HG03575 (cell line): ENCODE measurements at regions not wholly inside any gene's neighbourhood (a gene's known extent, or its start where the extent isn't known, plus 50 kb on each side); places are given as distances from the start of the nearest gene placed in this dataset.
"Not testable (repeated sequence)": the region's sequence is repeated elsewhere in the genome, so short reads cannot be mapped to it uniquely, and the experiment has no call there.

Source experiments
- ATAC-seq: cut with Tn5 transposase; IDR thresholded peaks from one replicate; pipeline ENCODE4 v1.9.1; 2021; ENCODE audit not compliant: unreplicated experiment, insufficient number of reproducible peaks, low FRiP score; ENCODE audit errors: extremely low read depth

GRCh38 chr3:147655236-147655635 lies 246.1 kb downstream of the ZIC1 start:
- ATAC-seq: no peak

- ATAC-seq: no peak
Observed at GRCh38 chr3:147656023-147656422, 246.9 kb downstream of the ZIC1 start.

GRCh38 chr3:147661916-147662315 lies 252.8 kb downstream of the ZIC1 start:
- ATAC-seq: no peak

- no peak for ATAC-seq
Observed at GRCh38 chr3:147662705-147663104, 253.5 kb downstream of the ZIC1 start.

- no peak for ATAC-seq
Observed at GRCh38 chr3:147669077-147669476, 259.9 kb downstream of the ZIC1 start.

- no peak for ATAC-seq
Observed at GRCh38 chr3:147672035-147672434, 262.9 kb downstream of the ZIC1 start.

GRCh38 chr3:147672436-147672835 lies 263.3 kb downstream of the ZIC1 start:
- no peak for ATAC-seq

GRCh38 chr3:147675761-147676160 lies 266.6 kb downstream of the ZIC1 start:
- ATAC-seq: no peak

- ATAC-seq: no peak
Observed at GRCh38 chr3:147680837-147681483, 271.8 kb downstream of the ZIC1 start.

- no peak for ATAC-seq
Observed at GRCh38 chr3:147688868-147689267, 279.7 kb downstream of the ZIC1 start.

- ATAC-seq: no peak
Observed at GRCh38 chr3:147699175-147699838, 290.1 kb downstream of the ZIC1 start.

GRCh38 chr3:147701195-147701594 lies 292.0 kb downstream of the ZIC1 start:
- no peak for ATAC-seq

- ATAC-seq: no peak
Observed at GRCh38 chr3:147702509-147702908, 293.3 kb downstream of the ZIC1 start.

GRCh38 chr3:147705651-147706051 lies 296.5 kb downstream of the ZIC1 start:
- ATAC-seq: no peak

GRCh38 chr3:147710753-147711152 lies 301.6 kb downstream of the ZIC1 start:
- ATAC-seq: not testable (repeated sequence)

GRCh38 chr3:147712357-147712756 lies 303.2 kb downstream of the ZIC1 start:
- no peak for ATAC-seq

- ATAC-seq: not testable (repeated sequence)
Observed at GRCh38 chr3:147712758-147713157, 303.6 kb downstream of the ZIC1 start.

- no peak for ATAC-seq
Observed at GRCh38 chr3:147713234-147714133, 304.3 kb downstream of the ZIC1 start.

GRCh38 chr3:147729641-147730040 lies 320.5 kb downstream of the ZIC1 start:
- ATAC-seq: no peak

- ATAC-seq: no peak
Observed at GRCh38 chr3:147730284-147730683, 321.1 kb downstream of the ZIC1 start.
